Stimulated activated CD8-positive, alpha-beta memory T cell treated with anti-CD3 and anti-CD28 coated beads, Interleukin-7, amount 100 ng/mL, for 4 hours (primary cell): ENCODE measurements at regions not wholly inside any gene's neighbourhood (a gene's known extent, or its start where the extent isn't known, plus 50 kb on each side); places are given as distances from the start of the nearest gene placed in this dataset.
"Not testable (repeated sequence)": the region's sequence is repeated elsewhere in the genome, so short reads cannot be mapped to it uniquely, and the experiment has no call there.

Experiments
- DNase-seq, 2 donors: peaks; one replicate each; pipeline ENCODE4 v3.0.0-alpha.2; 2020; ENCODE audit warnings: low read depth in 2 of 2

DNA sequence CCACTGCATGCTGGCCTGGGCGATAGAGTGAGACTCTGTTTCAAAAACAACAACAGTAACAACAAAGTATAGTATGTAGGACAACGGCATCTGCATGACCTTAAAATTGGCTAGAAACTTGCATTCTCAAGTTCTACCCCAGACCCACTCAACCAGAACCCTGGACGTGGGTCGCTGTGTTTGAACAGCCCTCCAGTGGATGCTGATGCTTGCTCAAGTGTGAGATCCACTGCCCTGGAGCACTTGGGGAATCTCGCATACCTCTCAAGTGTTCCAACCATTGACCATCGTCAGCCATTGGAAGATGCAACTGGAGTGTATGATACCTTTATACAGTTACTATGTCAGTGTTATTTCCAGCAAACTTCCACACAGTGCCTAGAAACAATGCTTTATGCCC is 435.9 kb downstream of the DCDC2C start:
- no peak for DNase-seq

DNA sequence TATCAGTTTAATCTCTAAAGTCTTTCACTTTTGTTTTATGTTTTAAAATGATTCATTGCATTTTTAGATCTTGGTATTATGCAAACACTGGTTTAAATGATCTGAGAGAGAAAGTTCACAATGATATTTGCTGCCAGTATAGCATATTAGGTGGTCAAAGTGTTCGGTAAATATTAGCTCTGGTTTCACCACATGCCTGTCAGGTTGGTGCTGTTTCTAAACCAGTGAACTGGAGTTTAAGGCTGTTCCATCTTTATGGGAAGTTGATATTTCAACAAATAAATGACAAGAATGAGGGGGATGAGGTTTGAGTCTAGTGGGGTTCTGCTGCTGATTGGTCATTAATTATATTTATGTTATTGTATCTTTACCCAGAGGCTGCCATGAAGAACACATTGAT is 436.4 kb downstream of the DCDC2C start:
- no peak for DNase-seq

DNA sequence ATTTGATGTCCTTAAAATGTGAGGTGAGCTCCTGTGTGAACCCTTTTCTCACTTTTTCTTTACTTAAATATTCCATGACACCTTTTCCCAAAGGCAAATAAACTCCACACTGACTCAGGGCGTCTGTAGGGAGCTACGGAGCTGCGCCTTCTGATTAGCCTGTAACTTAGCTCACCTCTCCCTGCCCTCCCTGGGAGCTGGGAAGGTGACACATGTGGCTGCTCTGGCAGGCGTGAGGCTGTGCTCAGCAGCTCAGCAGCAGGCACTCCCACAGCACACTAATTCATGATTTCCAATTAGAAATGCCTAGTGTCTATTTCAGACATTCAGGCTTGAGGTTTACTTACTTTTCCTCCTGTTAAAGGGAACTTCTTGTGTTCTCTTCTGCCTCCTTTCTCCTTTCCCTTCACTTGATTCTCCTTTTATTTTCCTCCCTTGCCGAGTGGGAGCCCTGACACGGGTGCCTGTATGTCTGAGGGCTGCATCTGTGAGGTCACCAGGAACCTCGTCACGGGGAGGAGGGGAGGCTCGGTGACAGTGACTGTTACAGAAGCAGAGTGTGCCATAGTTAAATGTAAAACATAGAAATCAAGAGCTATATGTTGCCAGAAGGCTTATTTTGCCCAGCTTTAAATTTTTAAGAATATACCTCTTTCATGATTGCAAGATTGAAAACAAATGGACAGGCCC is 437.1 kb downstream of the DCDC2C start:
- DNase-seq = no peak

DNA sequence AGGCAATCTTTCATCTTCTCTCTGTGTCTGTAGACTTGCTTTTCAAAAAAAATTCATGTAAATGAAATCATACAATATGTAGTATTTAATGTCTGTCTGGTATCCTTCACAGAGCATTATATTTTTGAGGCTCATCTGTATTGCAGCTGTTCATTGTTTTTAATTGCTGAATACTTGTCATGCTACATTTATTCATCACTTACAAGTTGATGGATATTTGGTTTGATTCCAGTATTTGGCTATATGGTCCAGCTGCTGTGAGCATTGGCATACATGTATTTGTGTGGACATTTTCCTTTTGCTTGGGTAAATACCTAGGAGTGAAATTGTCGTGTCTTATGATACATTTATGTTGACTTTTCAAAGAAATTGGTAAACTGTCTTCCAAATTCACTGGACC is 441.4 kb downstream of the DCDC2C start:
- DNase-seq = no peak

DNA sequence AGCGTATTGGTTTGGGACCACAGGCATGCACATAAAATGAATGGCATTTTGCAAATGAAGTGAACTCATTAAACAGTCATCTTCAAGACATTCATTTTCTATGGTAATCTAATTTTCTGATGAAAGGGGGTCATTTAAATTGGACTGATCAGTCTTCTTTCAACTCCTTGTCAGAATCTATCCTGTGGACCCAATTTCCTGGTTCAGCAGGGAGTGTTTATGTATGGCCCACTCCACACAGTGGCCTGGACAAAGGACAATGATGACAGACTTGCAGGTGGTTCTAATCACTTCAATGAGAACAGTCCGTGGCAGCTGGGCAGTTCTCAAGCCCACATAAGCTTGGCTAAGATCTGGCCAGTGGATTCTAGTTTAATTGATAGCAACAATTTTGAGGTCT is 448.1 kb downstream of the DCDC2C start:
- DNase-seq = no peak

DNA sequence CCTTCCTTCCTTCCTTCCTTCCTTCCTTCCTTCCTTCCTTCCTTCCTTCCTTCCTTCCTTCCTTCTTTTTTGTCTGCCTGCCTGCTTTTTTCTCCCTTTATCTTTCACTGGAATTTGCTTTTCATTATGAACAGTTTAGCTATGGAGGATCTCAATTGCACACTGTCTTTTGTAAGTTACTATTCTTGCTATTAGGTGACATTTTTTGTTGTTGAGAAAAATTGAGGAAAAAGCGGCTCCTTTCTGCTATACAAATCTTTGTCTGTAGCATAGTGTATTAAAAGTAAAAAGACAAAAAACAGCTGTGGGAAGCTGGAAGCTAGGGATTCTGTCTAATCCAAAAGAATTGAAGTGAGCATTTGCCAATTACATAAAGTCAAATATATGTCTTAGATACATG is 448.7 kb downstream of the DCDC2C start:
- DNase-seq = no peak

DNA sequence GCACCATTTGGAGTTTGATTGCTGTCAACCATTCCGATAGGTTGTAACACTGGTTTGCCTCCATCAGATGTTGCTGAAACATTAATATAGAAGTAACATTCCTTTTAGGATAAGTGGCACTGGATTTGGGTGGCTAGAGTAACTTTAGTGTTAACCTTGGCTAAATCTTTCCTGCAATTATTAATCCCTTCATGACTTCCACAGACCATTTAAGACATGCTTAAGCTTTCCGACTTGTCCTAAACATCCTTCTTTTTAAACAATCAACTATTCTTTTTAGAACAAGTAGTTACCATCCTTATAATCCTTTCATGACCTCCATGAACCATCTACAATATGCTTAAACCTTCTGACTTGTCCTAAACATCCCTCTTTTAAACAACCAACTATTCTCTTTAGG is 465.5 kb downstream of the DCDC2C start:
- no peak for DNase-seq

DNA sequence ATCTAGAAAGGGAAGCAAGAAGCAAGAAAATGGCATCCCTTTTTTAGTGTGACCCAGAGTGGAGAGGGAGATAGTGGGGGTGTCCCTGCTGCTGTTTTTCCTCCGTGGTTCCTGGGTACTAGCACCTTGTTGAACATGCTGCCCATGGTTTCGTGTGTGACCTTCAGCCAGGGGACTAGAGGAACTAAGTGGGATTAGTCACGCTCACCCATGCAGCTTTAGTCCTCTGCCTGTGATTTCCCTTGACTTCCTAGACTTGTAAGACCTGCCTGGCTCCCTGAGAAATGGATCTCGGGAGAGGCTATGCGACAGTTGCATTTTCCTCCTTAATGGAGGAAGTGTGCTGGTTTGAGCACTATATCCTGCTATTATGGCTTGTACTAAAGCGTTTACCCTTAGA is 471.4 kb downstream of the DCDC2C start:
- DNase-seq = no peak

DNA sequence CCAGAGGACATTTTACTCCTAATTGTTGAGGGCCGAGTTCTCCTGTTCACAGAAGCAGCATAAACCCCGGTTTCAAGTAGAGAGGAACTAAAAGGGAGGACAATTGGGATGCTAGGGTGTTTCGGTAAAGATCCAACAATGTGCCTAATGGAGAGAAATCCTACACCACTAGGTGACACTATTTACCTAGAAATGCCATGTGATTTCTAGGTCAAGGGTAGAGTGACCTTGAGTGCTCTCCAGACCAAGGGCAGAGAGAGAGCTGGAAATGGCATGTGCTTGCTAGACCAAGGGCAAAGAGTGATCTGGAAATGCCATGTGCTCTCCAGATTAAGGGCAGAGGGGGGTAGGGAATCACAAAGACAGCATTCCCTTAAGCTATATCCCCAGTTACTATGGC is 472.0 kb downstream of the DCDC2C start:
- no peak for DNase-seq

DNA sequence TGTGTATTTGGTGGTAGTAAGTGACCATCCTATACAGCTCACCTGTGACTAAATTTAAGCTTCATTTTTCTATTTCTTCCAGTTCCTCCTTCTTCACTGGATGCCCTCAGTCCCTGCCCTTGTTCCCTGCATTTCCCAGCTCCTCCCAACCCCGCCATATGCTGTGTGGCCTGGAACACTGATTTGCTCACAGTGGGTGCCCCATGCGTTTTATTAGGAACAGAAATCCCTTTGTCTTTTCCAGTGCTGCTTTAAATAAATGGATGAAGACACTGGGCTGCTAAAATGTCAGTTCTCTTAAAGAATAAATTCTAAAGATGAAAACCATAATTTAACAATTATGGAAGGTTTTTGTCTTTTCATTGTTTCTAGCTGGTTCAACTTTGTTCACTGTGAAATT is 477.3 kb downstream of the DCDC2C start:
- DNase-seq = no peak

DNA sequence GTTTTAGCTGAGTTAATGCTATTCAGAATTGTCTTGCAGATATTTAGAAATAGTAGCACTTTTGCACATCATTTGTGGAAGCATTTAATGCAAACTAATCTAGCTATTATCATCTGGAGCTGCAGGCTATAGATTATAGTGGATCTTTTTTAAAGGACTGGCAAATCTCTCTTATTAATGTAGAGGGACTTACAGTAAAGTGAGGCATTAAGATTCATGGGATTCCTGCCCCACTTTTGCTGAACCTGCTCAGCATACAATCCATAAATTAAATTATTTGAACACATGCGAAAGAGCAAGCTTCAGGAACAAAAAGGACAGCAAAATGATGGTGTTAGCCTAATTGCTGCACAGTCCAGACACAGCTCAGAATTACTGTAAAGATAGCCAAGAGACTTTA is 477.7 kb downstream of the DCDC2C start:
- DNase-seq = no peak

DNA sequence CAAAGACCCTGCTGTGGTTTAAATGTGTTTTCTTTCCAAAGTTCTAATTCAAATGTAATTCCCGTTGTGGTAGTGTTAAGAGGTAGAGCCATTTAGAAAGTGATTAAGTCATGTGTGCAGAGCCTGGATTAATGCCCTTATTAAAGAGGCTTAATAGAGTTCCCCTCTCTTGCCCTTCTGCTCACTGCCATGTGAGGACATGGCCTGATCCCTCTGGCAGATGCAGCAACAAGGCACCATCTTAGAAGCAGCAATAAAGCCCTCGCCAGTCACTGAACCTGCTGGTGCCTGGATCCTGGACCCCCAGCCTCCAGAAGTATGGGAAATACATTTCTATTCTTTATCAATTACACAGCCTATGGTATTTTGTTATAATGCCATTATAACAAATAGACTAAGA is 485.2 kb downstream of the DCDC2C start:
- DNase-seq = no peak

DNA sequence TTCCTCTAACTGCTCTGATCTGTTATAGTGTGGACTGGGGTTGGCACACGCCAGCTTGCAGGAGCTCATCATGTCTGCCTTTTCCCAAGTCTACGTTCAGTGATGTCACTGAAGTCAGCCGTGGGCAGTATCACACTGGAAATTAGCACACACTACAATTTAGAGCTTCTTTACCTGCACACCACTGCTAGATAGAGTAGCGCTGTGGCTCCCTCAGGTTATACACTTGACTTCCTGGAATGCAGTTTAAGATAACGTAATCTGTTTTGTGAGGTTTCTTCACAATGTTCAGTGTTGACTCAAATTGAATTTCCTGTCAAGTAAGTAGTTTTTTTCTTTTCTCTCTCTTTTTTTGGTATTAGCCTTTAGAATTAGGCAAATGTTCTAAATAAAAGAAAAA is 487.2 kb downstream of the DCDC2C start:
- DNase-seq = no peak

DNA sequence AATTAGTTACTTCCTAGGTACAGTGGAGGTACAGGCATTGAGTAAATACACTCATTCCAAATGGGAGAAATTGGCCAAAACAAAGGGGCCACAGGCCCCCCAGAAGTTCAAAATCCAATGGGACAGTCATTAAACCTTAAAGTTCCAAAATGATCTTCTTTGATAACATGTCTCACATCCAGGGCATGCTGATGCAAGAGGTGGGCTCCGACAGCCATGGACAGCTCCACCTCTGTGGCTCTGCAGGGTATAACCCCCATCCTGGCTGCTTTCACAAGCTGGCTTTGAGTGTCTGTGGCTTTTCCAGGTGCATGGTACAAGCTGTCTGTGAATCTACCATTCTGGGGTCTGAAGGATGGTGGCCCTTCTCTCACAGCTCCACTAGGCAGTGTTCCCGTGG is 488.7 kb downstream of the DCDC2C start:
- no peak for DNase-seq

DNA sequence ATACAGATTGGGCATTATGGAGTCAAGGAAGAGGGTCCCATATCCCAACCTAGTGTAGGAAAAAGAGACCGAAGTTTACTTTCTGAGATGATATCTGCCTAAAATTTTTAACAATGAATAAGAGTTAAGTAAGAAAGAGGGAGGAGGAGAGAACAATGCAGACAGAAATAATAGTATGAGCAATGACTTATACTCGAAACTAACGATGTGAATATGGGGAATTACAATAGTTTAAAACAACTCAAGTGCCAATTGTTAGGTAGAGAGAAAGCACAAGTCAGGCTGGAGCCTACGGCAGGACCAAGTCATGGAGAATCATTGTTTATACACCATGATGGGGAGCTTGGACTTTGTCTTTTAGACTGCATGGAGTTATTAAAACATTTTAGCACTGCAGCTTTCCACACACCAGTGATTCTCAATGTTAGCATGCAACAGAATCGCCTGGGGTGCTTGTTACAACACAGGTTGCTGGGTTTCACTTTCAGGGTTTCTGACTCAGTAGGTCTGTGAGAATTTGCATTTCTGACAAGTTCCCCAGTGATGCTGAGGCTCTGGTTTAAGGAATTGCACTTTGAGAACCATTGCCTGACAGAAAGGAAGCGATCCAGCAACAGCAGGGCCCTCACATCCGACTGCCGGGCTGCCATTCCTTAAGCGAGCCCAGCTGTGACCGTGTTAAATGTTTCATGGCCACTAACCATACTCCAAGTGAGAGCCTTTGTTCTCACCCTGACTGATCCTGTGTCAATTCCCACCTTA is 511.2 kb downstream of the DCDC2C start:
- DNase-seq = no peak

DNA sequence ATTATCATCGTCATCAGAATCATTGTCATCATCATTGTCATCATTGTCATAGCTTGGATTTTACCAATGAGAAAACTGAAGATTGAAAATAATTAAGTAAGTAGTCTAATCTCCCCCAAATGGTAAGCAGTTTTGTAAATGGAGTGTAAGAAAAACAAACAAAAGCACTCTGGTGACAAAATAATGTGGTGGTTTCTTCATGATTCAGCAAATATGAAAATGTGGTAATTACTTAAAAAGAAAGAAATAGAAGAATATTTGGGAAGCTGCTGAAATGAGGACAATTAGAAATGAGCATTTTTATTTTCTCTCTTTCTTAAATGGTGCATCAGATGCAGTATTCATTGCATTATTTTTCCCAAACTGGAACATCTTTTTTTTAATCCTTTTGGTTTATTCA is 514.4 kb downstream of the DCDC2C start:
- DNase-seq = no peak

DNA sequence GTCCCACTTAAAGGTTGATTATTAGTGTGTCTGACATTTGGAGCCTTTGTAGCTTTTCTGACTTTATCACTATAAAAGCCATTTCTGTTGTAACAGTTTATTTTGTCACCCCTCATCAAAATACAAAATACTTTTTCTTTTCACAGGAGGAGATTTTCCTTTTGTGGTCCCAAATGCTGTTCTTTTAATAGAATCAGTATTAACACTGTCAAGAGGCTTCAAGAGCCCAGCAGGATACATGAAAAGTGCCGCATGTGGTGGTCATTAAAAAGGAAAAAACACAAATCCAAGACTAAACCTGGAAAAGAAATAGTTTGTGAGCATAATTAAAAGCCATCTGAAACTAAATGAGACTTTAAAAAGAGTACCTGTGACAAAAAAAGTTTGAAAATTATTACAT is 515.7 kb downstream of the DCDC2C start:
- DNase-seq = no peak

DNA sequence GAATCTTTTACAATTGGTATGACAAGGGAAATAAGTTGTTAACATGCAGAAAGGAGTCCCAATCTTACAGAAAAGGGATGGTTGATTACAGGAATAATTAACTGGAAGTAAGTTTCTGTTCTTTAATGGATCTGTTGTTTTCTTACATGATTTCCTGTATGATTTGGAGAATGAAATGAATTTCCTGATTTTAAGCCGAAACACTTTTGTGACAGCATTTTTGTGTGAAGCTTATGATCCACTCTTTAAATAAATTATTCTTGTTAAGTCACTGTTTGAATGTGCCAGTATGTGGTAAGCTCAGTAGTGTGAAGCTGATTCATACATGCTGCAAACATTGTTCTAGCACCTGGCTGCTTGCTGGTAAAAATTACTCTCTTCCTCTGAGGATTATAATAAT is 516.2 kb downstream of the DCDC2C start:
- DNase-seq = no peak

DNA sequence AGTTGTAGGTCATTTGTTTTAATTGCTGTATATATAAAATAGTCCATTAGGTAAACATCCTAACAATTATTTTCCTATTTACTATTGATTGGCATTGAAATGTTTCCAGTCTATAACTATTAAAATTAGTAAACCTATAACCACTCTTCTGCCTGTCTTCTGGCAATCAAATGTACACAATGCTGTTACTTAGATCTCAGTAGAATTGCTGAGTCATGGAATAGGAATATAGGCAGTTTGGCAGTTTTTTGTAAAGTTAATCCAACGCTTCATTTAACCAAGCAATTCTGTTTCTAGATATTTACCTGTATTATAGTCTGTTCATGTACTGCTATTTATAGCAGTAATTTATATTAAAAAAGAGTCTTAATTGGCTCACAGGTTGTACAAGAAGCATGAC is 518.1 kb downstream of the DCDC2C start:
- no peak for DNase-seq

DNA sequence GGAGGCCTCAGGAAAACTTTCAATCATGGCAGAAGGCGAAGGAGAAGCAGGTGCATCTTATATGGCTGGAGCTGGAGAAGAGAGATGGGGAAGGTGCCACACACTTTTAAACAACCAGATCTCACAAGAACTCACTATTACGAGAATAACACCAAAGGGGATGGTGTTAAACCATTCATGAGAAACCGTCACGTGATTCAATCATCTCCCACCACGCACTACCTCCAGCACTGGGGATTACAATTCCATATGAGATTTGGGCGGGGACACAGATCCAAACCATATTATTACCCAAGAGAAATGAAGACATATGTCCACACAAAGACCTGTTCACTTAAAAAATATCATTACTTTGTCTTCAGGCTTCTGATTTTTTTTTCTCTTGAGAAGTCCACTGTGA is 518.5 kb downstream of the DCDC2C start:
- no peak for DNase-seq

DNA sequence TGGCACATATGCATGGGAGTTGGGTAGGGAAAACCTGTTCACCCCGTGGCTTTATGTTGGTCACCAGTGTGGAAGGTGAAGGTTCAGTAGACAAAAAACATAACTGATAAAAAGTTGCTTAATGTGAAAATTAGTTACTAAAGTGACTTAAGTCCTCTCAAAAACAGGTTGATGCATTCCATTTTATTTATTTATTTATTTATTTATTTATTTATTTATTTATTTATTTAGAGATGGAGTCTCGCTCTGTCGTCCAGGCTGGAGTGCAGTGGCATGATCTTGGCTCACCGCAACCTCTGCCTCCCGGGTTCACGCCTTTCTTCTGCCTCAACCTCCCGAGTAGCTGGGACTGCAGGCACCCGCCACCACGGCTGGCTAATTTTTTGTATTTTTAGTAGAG is 541.0 kb downstream of the DCDC2C start:
- DNase-seq = not testable (repeated sequence)

DNA sequence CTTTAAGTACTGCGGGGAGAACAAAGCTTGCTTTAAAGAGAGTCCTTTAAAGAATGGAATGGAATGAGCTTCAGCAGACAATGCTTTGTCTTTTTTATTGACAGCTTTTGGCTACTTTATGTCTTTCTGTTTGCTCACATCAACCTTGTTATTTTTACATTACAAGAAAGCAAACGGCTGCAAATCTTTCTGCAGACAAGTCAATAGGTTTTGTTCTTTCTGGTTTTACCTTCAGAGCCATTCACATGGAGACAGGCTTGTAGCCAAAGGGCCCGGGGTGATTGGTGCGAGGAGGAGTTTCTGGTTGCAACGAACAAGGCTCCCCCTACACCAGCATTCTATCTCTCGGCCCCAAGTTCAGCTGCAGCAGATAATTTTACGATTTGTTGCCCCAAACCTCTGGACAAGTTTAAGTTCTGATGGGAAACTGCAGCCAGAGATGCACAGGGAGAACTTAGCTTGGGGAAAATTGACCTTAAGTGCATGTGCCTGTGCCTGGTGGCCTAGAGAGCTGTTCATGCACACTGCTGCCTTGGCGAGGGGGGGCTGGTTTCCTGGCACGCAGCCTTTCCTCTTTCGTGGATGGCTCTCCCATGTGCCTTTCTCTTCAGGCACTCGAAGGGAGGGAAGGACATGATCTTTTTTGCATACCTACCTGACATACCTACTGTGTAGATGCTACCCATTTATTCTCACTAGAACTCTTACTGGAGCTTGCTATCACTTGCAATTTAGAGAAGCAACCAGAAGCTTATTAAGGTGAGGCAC is 543.2 kb downstream of the DCDC2C start:
- DNase-seq = no peak

DNA sequence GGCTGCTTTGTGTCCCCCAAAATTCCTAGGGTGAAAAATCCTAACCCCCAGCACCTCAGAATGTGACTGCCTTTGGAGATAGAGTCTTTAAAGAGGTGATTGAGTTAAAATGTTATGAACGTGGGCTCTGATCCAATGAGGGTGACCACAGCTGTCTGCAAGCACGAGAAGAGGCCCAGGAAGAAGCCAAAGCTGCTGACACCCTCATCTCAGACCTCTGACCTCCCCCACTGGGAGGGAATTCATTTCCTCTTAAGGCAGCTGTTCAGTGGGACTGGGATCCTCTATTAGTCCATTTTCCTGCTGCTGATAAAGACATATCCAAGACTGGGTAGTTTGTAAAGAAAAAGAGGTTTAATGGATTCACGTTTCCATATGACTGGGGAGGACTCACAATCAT is 544.4 kb downstream of the DCDC2C start:
- no peak for DNase-seq
